Hepatocyte (in vitro differentiated cells): ENCODE measurements at regions not wholly inside any gene's neighbourhood (a gene's known extent, or its start where the extent isn't known, plus 50 kb on each side); places are given as distances from the start of the nearest gene placed in this dataset.

Experiments
- EZH2 ChIP-seq: fragments of 200-600 bp; sonication (generic); IDR thresholded peaks from 2 replicates; pipeline ENCODE4 v1.6.1; 2016; ENCODE audit warnings: antibody characterized with exemption, mild to moderate bottlenecking, borderline replicate concordance
- EZH2phosphoT487 ChIP-seq: fragments of 200-600 bp; sonication (generic); IDR thresholded peaks from one replicate; pipeline ENCODE4 v1.6.1; 2018; ENCODE audit warnings: antibody characterized with exemption, mild to moderate bottlenecking, low read depth, moderate library complexity; ENCODE audit not compliant: unreplicated experiment, severe bottlenecking
- TF ChIP-seq, protein P1 (sequence below): fragments of 200-600 bp; sonication (generic); IDR thresholded peaks from 2 replicates; pipeline ENCODE4 v1.5.1; 2016; ENCODE audit warnings: antibody characterized with exemption, mild to moderate bottlenecking; ENCODE audit not compliant: poor library complexity

DNA sequence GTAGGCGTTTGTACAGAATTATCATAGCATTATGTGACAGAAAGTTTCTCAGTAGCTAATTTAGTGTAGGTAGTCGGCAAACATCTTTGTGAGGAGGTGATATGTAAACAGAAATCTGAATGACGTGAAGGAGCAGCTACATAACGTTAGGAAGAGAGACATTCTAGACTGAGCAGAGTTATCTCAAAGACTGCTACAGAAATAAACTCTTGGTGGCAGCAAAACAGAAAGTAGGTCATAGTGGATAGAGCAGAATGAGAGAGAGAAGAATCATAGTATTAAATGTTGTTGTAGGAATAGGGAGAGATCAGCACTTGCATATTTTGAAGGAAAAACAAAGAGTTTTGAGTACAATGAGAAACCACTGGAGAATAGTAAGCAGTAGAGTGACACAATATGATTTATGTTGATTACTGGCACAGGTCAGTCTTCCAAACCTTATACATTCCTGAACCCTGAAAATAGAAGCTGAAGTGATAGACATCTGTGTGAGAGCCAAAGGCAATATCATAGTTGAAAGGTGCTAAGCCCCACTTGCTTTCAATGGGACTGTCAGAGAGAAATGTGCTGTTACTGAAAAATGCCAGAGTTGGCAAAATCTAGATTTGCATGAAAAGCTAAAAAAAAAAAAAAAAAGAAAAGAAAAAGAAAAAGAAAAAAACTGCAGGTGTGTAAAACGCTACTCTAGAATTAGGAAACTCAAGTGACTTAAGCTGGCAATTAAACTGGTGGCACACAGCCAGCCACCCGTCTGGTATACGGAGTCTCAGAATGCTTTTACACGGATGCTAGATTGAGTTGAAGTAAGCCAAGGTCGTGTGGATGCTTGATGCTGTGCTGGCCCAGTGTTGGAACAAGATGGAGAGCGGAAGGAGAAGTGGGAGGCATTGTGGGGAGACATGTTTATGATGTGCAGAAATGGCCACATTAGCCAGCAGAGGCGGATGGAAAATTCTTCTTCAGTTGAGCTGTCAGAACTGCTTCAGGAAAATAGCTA, 750.2 kb upstream of the HS3ST1 start:
- TF ChIP-seq EZH2 (no peak), EZH2phosphoT487 (no peak)
- TF ChIP-seq, protein P1, sequence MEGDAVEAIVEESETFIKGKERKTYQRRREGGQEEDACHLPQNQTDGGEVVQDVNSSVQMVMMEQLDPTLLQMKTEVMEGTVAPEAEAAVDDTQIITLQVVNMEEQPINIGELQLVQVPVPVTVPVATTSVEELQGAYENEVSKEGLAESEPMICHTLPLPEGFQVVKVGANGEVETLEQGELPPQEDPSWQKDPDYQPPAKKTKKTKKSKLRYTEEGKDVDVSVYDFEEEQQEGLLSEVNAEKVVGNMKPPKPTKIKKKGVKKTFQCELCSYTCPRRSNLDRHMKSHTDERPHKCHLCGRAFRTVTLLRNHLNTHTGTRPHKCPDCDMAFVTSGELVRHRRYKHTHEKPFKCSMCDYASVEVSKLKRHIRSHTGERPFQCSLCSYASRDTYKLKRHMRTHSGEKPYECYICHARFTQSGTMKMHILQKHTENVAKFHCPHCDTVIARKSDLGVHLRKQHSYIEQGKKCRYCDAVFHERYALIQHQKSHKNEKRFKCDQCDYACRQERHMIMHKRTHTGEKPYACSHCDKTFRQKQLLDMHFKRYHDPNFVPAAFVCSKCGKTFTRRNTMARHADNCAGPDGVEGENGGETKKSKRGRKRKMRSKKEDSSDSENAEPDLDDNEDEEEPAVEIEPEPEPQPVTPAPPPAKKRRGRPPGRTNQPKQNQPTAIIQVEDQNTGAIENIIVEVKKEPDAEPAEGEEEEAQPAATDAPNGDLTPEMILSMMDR: no peak
